OCI-LY3 (cell line): ENCODE measurements at regions not wholly inside any gene's neighbourhood (a gene's known extent, or its start where the extent isn't known, plus 50 kb on each side); places are given as distances from the start of the nearest gene placed in this dataset.

Experiments
- H2AFZ ChIP-seq: fragments of 200-600, 300-600 bp; shearing (Covaris generic); 2 replicates; pipeline ENCODE4 v1.6.0; 2014; ENCODE audit warnings: antibody characterized with exemption, low read depth, low read length
- H3K27ac ChIP-seq: fragments of 200-600, 300-600 bp; sonication (generic); 2 replicates; pipeline ENCODE4 v1.5.1; 2014; ENCODE audit warnings: mild to moderate bottlenecking, low read length, moderate library complexity, mixed read lengths
- H3K27me3 ChIP-seq: fragments of 200-600, 300-600 bp; sonication (generic); 2 replicates; pipeline ENCODE4 v1.6.1; 2014; ENCODE audit warnings: low read depth, low read length, mixed read lengths
- H3K36me3 ChIP-seq: fragments of 200-600, 300-600 bp; sonication (generic); replicated peaks from 2 replicates; pipeline ENCODE3; 2014; ENCODE audit warnings: low read depth, low read length, mixed read lengths
- H3K4me1 ChIP-seq: fragments of 300-600, 200-600 bp; sonication (generic); 2 replicates; pipeline ENCODE4 v1.6.1; 2014; ENCODE audit warnings: low read length, mixed read lengths
- H3K4me2 ChIP-seq: fragments of 200-600, 300-600 bp; sonication (generic); 2 replicates; pipeline ENCODE4 v1.6.1; 2014; ENCODE audit warnings: low read length, mixed read lengths
- H3K4me3 ChIP-seq: fragments of 300-600, 200-600 bp; sonication (generic); 2 replicates; pipeline ENCODE4 v1.5.1; 2014; ENCODE audit warnings: antibody characterized with exemption, mild to moderate bottlenecking, low read length, moderate library complexity
- H3K79me2 ChIP-seq: fragments of 300-600, 200-600 bp; shearing (Covaris generic); 2 replicates; pipeline ENCODE4 v1.6.1; 2014; ENCODE audit warnings: mild to moderate bottlenecking, low read length, mixed read lengths
- H3K9ac ChIP-seq: fragments of 300-600, 200-600 bp; shearing (Covaris generic); 2 replicates; pipeline ENCODE4 v1.6.0; 2014; ENCODE audit warnings: mild to moderate bottlenecking, low read length, moderate library complexity
- H3K9me3 ChIP-seq: fragments of 200-600, 300-600 bp; shearing (Covaris generic); 2 replicates; pipeline ENCODE4 v1.6.1; 2014; ENCODE audit warnings: low read length, mixed read lengths; ENCODE audit not compliant: insufficient read depth
- H4K20me1 ChIP-seq: fragments of 200-600, 300-600 bp; sonication (generic); 2 replicates; pipeline ENCODE4 v1.6.1; 2016; ENCODE audit warnings: low read length, mixed read lengths; ENCODE audit not compliant: insufficient read depth
- EZH2phosphoT487 ChIP-seq: fragments of 200-600 bp; shearing (Covaris generic); IDR thresholded peaks from 2 replicates; pipeline ENCODE4 v1.6.1; 2018; ENCODE audit warnings: antibody characterized with exemption, mixed run types, low read depth
- TF ChIP-seq, protein P1 (sequence below): fragments of 200-600, 300-600 bp; sonication (generic); IDR thresholded peaks from 2 replicates; pipeline ENCODE4 v1.5.1; 2014; ENCODE audit warnings: antibody characterized with exemption, low read length, low read depth

GRCh38 chr14:78104160-78104559, 66.0 kb upstream of the NRXN3 start:
- no peak overlapping the region for H2AFZ ChIP-seq
- no peaks in the 10 kb centered on the region for H3K4me1 ChIP-seq
- H3K9ac ChIP-seq: no peak overlapping the region
- H3K79me2 ChIP-seq: no peaks in the 10 kb centered on the region
- H3K27me3 ChIP-seq: peaks cover 14% of the 10 kb centered on the region; the same call in 1 of the 2 replicates
- no peak for TF ChIP-seq EZH2phosphoT487
- TF ChIP-seq, protein P1, sequence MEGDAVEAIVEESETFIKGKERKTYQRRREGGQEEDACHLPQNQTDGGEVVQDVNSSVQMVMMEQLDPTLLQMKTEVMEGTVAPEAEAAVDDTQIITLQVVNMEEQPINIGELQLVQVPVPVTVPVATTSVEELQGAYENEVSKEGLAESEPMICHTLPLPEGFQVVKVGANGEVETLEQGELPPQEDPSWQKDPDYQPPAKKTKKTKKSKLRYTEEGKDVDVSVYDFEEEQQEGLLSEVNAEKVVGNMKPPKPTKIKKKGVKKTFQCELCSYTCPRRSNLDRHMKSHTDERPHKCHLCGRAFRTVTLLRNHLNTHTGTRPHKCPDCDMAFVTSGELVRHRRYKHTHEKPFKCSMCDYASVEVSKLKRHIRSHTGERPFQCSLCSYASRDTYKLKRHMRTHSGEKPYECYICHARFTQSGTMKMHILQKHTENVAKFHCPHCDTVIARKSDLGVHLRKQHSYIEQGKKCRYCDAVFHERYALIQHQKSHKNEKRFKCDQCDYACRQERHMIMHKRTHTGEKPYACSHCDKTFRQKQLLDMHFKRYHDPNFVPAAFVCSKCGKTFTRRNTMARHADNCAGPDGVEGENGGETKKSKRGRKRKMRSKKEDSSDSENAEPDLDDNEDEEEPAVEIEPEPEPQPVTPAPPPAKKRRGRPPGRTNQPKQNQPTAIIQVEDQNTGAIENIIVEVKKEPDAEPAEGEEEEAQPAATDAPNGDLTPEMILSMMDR: no peak
- H3K36me3 ChIP-seq: no peaks in the 10 kb centered on the region
- H3K27ac ChIP-seq: no peak overlapping the region
- H3K9me3 ChIP-seq: no peaks in the 10 kb centered on the region
- H4K20me1 ChIP-seq: no peaks in the 10 kb centered on the region
- no peak overlapping the region for H3K4me3 ChIP-seq
- H3K4me2 ChIP-seq: no peak overlapping the region

GRCh38 chr14:78104655-78105054, 65.5 kb upstream of the NRXN3 start:
- H3K9ac ChIP-seq: no peak overlapping the region
- no peaks in the 10 kb centered on the region for H3K36me3 ChIP-seq
- no peak overlapping the region for H3K4me2 ChIP-seq
- H3K27me3 ChIP-seq: peaks cover 14% of the 10 kb centered on the region; the same call in 1 of the 2 replicates
- TF ChIP-seq, protein P1: no peak
- no peaks in the 10 kb centered on the region for H4K20me1 ChIP-seq
- no peaks in the 10 kb centered on the region for H3K79me2 ChIP-seq
- H3K4me3 ChIP-seq: no peak overlapping the region
- H2AFZ ChIP-seq: no peak overlapping the region
- H3K27ac ChIP-seq: no peak overlapping the region
- H3K9me3 ChIP-seq: no peaks in the 10 kb centered on the region
- H3K4me1 ChIP-seq: no peaks in the 10 kb centered on the region

- TF ChIP-seq, protein P1: no peak
- TF ChIP-seq EZH2phosphoT487: no peak
- no peak overlapping the region for H3K9ac ChIP-seq
Observed at GRCh38 chr14:78106381-78106780, 63.8 kb upstream of the NRXN3 start.

GRCh38 chr14:78107166-78107565, 63.0 kb upstream of the NRXN3 start:
- no peak overlapping the region for H3K4me2 ChIP-seq
- no peaks in the 10 kb centered on the region for H3K9me3 ChIP-seq
- H3K79me2 ChIP-seq: no peaks in the 10 kb centered on the region
- H3K27ac ChIP-seq: no peak overlapping the region
- no peak overlapping the region for H2AFZ ChIP-seq
- TF ChIP-seq, protein P1: no peak
- TF ChIP-seq EZH2phosphoT487: no peak
- no peaks in the 10 kb centered on the region for H4K20me1 ChIP-seq
- no peak overlapping the region for H3K9ac ChIP-seq
- H3K4me1 ChIP-seq: no peaks in the 10 kb centered on the region
- no peak overlapping the region for H3K4me3 ChIP-seq
- peaks cover 14% of the 10 kb centered on the region; the same call in 1 of the 2 replicates for H3K27me3 ChIP-seq
- H3K36me3 ChIP-seq: no peaks in the 10 kb centered on the region

More at GRCh38 chr14:78106381-78106780, 63.8 kb upstream of the NRXN3 start:
- H3K4me2 ChIP-seq: no peak overlapping the region
- no peaks in the 10 kb centered on the region for H3K79me2 ChIP-seq
- peaks cover 14% of the 10 kb centered on the region; the same call in 1 of the 2 replicates for H3K27me3 ChIP-seq
- H3K36me3 ChIP-seq: no peaks in the 10 kb centered on the region
- H3K4me1 ChIP-seq: no peaks in the 10 kb centered on the region
- no peak overlapping the region for H2AFZ ChIP-seq
- H3K27ac ChIP-seq: no peak overlapping the region
- H3K9me3 ChIP-seq: no peaks in the 10 kb centered on the region
- H4K20me1 ChIP-seq: no peaks in the 10 kb centered on the region
- no peak overlapping the region for H3K4me3 ChIP-seq
